C4-2B (cell line): ENCODE measurements at regions not wholly inside any gene's neighbourhood (a gene's known extent, or its start where the extent isn't known, plus 50 kb on each side); places are given as distances from the start of the nearest gene placed in this dataset.

Source experiments
- CTCF ChIP-seq: fragments of 450-650 bp; conservative IDR thresholded peaks from 2 replicates; pipeline ENCODE4 v1.5.1; 2017; ENCODE audit warnings: mild to moderate bottlenecking
- ZFX ChIP-seq: fragments of 450-650 bp; IDR thresholded peaks from 2 replicates; pipeline ENCODE4 v1.6.1; 2017

DNA sequence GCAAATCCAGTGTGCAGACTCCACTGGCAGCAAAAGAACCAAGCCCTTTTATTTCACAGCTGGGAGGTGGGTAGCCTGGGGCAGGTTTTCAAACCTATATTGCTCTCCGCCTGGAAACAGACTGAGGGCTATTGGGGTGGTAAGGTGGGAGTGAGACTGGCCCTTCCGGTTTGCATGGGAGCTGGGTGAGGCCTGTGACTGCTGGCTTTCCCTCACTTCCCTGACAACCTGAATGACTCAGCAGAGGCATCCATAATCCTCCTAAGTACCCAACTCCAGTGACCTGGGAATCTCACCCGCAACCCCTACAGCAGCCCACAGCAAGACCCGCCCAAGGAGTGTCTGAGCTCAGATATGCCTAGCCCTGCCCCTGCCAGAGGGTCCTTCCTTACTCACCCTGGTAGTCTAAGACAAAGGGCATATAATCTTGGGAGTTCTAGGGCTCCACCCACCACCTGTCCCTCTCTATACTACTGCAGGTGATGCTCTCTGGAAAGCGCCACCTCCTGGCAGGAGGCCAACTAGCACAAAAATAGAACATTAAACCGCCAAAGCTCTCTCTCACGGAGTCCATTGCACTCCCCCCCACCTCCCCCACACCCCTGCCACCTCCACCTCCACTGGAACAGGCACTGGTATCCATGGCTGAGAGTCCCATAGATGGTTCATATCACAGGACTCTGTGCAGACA is 602.0 kb upstream of the C16orf82 start:
- peak; percentile 11; the same call in 1 of the 2 replicates for TF ChIP-seq CTCF
- TF ChIP-seq ZFX: no peak
